GM12872 (cell line): ENCODE measurements at regions not wholly inside any gene's neighbourhood (a gene's known extent, or its start where the extent isn't known, plus 50 kb on each side); places are given as distances from the start of the nearest gene placed in this dataset.

ENCODE experiments used
- CTCF ChIP-seq: IDR thresholded peaks from 3 replicates; pipeline ENCODE4 v1.5.1; 2011; ENCODE audit warnings: low read depth, mild to moderate bottlenecking, low read length, moderate library complexity; ENCODE audit not compliant: insufficient read depth

GRCh38 chr9:106179191-106179590 is 484.9 kb downstream of the TMEM38B start:
- TF ChIP-seq CTCF = no peak

GRCh38 chr9:106207298-106207697 is 513.0 kb downstream of the TMEM38B start:
- TF ChIP-seq CTCF = no peak

GRCh38 chr9:106218427-106218826 is 524.1 kb downstream of the TMEM38B start:
- TF ChIP-seq CTCF = no peak

- TF ChIP-seq CTCF = no peak
Observed at GRCh38 chr9:106218854-106219253, 524.5 kb downstream of the TMEM38B start.

GRCh38 chr9:106220415-106220814 is 526.1 kb downstream of the TMEM38B start:
- no peak for TF ChIP-seq CTCF

GRCh38 chr9:106228861-106229260 is 534.5 kb downstream of the TMEM38B start:
- TF ChIP-seq CTCF = no peak

GRCh38 chr9:106233116-106233515 is 538.8 kb downstream of the TMEM38B start:
- TF ChIP-seq CTCF = no peak

GRCh38 chr9:106277966-106278365 is 583.6 kb downstream of the TMEM38B start:
- no peak for TF ChIP-seq CTCF
